HFF-Myc (cell line): ENCODE measurements at regions not wholly inside any gene's neighbourhood (a gene's known extent, or its start where the extent isn't known, plus 50 kb on each side); places are given as distances from the start of the nearest gene placed in this dataset.

Experiments used
- DNase-seq: peaks from one replicate; pipeline ENCODE4 v3.0.0-alpha.2; 2011; ENCODE audit warnings: low read depth; ENCODE audit errors: extremely low read depth
- H3K4me3 ChIP-seq: replicated peaks from 2 replicates; pipeline ENCODE4 v1.5.1; 2011; ENCODE audit warnings: low read depth, mild to moderate bottlenecking, control low read depth, low read length
- CTCF ChIP-seq: IDR thresholded peaks from 2 replicates; pipeline ENCODE4 v1.5.1; 2012; ENCODE audit warnings: mild to moderate bottlenecking, low read depth, low read length, control low read depth; ENCODE audit errors: missing control alignments

GRCh38 chr6:1077478-1078416 lies 234.2 kb upstream of the FOXQ1 start:
- TF ChIP-seq CTCF = no peak
- DNase-seq = no peak
- H3K4me3 ChIP-seq = no peak overlapping the region

- TF ChIP-seq CTCF = no peak
- no peak for DNase-seq
- no peak overlapping the region for H3K4me3 ChIP-seq
Measured at GRCh38 chr6:1076531-1077459, 235.1 kb upstream of the FOXQ1 start.

- H3K4me3 ChIP-seq = no peak overlapping the region
Measured at GRCh38 chr6:1075880-1076279, 236.0 kb upstream of the FOXQ1 start.

GRCh38 chr6:1075444-1075843 lies 236.5 kb upstream of the FOXQ1 start:
- no peak overlapping the region for H3K4me3 ChIP-seq
- DNase-seq = no peak
- TF ChIP-seq CTCF = no peak

More at GRCh38 chr6:1075880-1076279, 236.0 kb upstream of the FOXQ1 start:
- no peak for DNase-seq
- TF ChIP-seq CTCF = no peak

GRCh38 chr6:1070085-1070521 lies 241.8 kb upstream of the FOXQ1 start:
- H3K4me3 ChIP-seq = no peak overlapping the region
- DNase-seq = no peak
- no peak for TF ChIP-seq CTCF

- no peak overlapping the region for H3K4me3 ChIP-seq
- TF ChIP-seq CTCF = no peak
Measured at GRCh38 chr6:1068905-1069304, 243.0 kb upstream of the FOXQ1 start.

More at GRCh38 chr6:1068905-1069304, 243.0 kb upstream of the FOXQ1 start:
- DNase-seq = no peak
